Gastrocnemius medialis (tissue), 4 donors: ENCODE measurements at regions not wholly inside any gene's neighbourhood (a gene's known extent, or its start where the extent isn't known, plus 50 kb on each side); places are given as distances from the start of the nearest gene placed in this dataset.

Source experiments
- POLR2A ChIP-seq, 2 donors: fragments of 450-650 bp; IDR thresholded peaks; one replicate each; pipeline ENCODE4 v1.6.1; 2017; ENCODE audit warnings: antibody characterized with exemption in 2 of 2, mild to moderate bottlenecking in 2 of 2, moderate library complexity in 2 of 2
- TF ChIP-seq, protein P1 (sequence below), 5 experiments: fragments of 450-650 bp in 3 of 5; fragments of 200-600 bp in 2 of 5; sonication (generic) in 2 of 5; IDR thresholded peaks in 4 of 5; conservative IDR thresholded peaks in 1 of 5; 1 replicate in 4 of 5; 2 replicates in 1 of 5; pipeline ENCODE4 v1.5.1; 2016 to 2019; ENCODE audit warnings: antibody characterized with exemption in 5 of 5, mild to moderate bottlenecking in 3 of 5, moderate library complexity in 3 of 5

GRCh38 chr6:92114797-92115196 is 1304.6 kb downstream of the EPHA7 start:
- TF ChIP-seq, protein P1, sequence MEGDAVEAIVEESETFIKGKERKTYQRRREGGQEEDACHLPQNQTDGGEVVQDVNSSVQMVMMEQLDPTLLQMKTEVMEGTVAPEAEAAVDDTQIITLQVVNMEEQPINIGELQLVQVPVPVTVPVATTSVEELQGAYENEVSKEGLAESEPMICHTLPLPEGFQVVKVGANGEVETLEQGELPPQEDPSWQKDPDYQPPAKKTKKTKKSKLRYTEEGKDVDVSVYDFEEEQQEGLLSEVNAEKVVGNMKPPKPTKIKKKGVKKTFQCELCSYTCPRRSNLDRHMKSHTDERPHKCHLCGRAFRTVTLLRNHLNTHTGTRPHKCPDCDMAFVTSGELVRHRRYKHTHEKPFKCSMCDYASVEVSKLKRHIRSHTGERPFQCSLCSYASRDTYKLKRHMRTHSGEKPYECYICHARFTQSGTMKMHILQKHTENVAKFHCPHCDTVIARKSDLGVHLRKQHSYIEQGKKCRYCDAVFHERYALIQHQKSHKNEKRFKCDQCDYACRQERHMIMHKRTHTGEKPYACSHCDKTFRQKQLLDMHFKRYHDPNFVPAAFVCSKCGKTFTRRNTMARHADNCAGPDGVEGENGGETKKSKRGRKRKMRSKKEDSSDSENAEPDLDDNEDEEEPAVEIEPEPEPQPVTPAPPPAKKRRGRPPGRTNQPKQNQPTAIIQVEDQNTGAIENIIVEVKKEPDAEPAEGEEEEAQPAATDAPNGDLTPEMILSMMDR (IDR thresholded peaks at IDR 0.05 in 4 of 5, conservative IDR thresholded peaks at IDR 0.05 in 1 of 5), result no peak
- TF ChIP-seq POLR2A (IDR thresholded peaks at IDR 0.05), result no peak
